ENCODE measurements at regions not wholly inside any gene's neighbourhood (a gene's known extent, or its start where the extent isn't known, plus 50 kb on each side); places are given as distances from the start of the nearest gene placed in this dataset.
"Not testable (repeated sequence)": the region's sequence is repeated elsewhere in the genome, so short reads cannot be mapped to it uniquely, and the experiment has no call there.

GRCh38 chr3:83226751-83227150, 1465.3 kb upstream of the GBE1 start:
- 80% methylated on average over 1 of the region's 3 CpGs for WGBS (ENCODE audit: insufficient coverage)
- CTCF ChIA-PET = no interaction called here

GRCh38 chr3:83224101-83224868, 1462.8 kb upstream of the GBE1 start:
- no peak for DNase-seq
- H3K36me3 ChIP-seq (ENCODE audit: control insufficient read depth in 4 of 4, insufficient read depth in 4 of 4, low read length in 3 of 4) = no peaks in the 10 kb centered on the region
- WGBS (ENCODE audit: insufficient coverage) = no CpG with 5 or more reads among the region's 5 CpGs
- POLR2A ChIA-PET = no interaction called here
- no peaks in the 10 kb centered on the region for H3K4me1 ChIP-seq (ENCODE audit: control extremely low read depth in 1 of 4, control insufficient read depth in 4 of 4, insufficient read depth in 4 of 4, low read length in 3 of 4)
- H3K27ac ChIP-seq (ENCODE audit: insufficient read depth in 1 of 2, low read depth in 1 of 2, low read length in 2 of 2, poor library complexity in 1 of 2, severe bottlenecking in 2 of 2) = no peak overlapping the region
- no peaks in the 10 kb centered on the region for H3K9me3 ChIP-seq (ENCODE audit: control extremely low read depth in 1 of 5, control insufficient read depth in 4 of 5, insufficient read depth in 2 of 5, low read depth in 1 of 5, low read length in 4 of 5)
- no peaks in the 10 kb centered on the region for H3K27me3 ChIP-seq (replicated peaks in 2 of 5; ENCODE audit: control insufficient read depth in 4 of 5, insufficient read depth in 5 of 5, low read length in 4 of 5)
- H3K4me3 ChIP-seq (ENCODE audit: control insufficient read depth in 1 of 7, extremely low read depth in 1 of 7, insufficient read depth in 4 of 7, low read depth in 2 of 7, low read length in 6 of 7) = no peak overlapping the region
- CTCF ChIA-PET = no interaction called here

More at GRCh38 chr3:83226751-83227150, 1465.3 kb upstream of the GBE1 start:
- Histone ChIP-seq H3K4me1 (ENCODE audit: control extremely low read depth in 1 of 4, control insufficient read depth in 4 of 4, insufficient read depth in 4 of 4, low read length in 3 of 4) (no peaks in the 10 kb centered on the region), H3K4me3 (ENCODE audit: control insufficient read depth in 1 of 7, extremely low read depth in 1 of 7, insufficient read depth in 4 of 7, low read depth in 2 of 7, low read length in 6 of 7) (no peak overlapping the region), H3K36me3 (ENCODE audit: control insufficient read depth in 4 of 4, insufficient read depth in 4 of 4, low read length in 3 of 4) (no peaks in the 10 kb centered on the region), H3K27ac (ENCODE audit: insufficient read depth in 1 of 2, low read depth in 1 of 2, low read length in 2 of 2, poor library complexity in 1 of 2, severe bottlenecking in 2 of 2) (no peak overlapping the region), H3K27me3 (replicated peaks in 2 of 5; ENCODE audit: control insufficient read depth in 4 of 5, insufficient read depth in 5 of 5, low read length in 4 of 5) (no peaks in the 10 kb centered on the region), H3K9me3 (ENCODE audit: control extremely low read depth in 1 of 5, control insufficient read depth in 4 of 5, insufficient read depth in 2 of 5, low read depth in 1 of 5, low read length in 4 of 5) (no peaks in the 10 kb centered on the region)
- POLR2A ChIA-PET = interaction anchor here (0.6 kb wide), 1 partner anchor 9 kb away, joined by 4 read pairs; no protein-coding TSS in a partner anchor
- DNase-seq = no peak

- no peaks in the 10 kb centered on the region for H3K9me3 ChIP-seq (ENCODE audit: control extremely low read depth in 1 of 5, control insufficient read depth in 4 of 5, insufficient read depth in 2 of 5, low read depth in 1 of 5, low read length in 4 of 5)
- CTCF ChIA-PET = no interaction called here
- no peaks in the 10 kb centered on the region for H3K27me3 ChIP-seq (replicated peaks in 2 of 5; ENCODE audit: control insufficient read depth in 4 of 5, insufficient read depth in 5 of 5, low read length in 4 of 5)
- H3K4me3 ChIP-seq (ENCODE audit: control insufficient read depth in 1 of 7, extremely low read depth in 1 of 7, insufficient read depth in 4 of 7, low read depth in 2 of 7, low read length in 6 of 7) = no peak overlapping the region
- DNase-seq = no peak
- H3K27ac ChIP-seq (ENCODE audit: insufficient read depth in 1 of 2, low read depth in 1 of 2, low read length in 2 of 2, poor library complexity in 1 of 2, severe bottlenecking in 2 of 2) = no peak overlapping the region
- POLR2A ChIA-PET = no interaction called here
- no peaks in the 10 kb centered on the region for H3K4me1 ChIP-seq (ENCODE audit: control extremely low read depth in 1 of 4, control insufficient read depth in 4 of 4, insufficient read depth in 4 of 4, low read length in 3 of 4)
- no peaks in the 10 kb centered on the region for H3K36me3 ChIP-seq (ENCODE audit: control insufficient read depth in 4 of 4, insufficient read depth in 4 of 4, low read length in 3 of 4)
- WGBS (ENCODE audit: insufficient coverage) = 97% methylated on average over 14 of the region's 14 CpGs
Measured at GRCh38 chr3:83218383-83219200, 1457.1 kb upstream of the GBE1 start.

DNA sequence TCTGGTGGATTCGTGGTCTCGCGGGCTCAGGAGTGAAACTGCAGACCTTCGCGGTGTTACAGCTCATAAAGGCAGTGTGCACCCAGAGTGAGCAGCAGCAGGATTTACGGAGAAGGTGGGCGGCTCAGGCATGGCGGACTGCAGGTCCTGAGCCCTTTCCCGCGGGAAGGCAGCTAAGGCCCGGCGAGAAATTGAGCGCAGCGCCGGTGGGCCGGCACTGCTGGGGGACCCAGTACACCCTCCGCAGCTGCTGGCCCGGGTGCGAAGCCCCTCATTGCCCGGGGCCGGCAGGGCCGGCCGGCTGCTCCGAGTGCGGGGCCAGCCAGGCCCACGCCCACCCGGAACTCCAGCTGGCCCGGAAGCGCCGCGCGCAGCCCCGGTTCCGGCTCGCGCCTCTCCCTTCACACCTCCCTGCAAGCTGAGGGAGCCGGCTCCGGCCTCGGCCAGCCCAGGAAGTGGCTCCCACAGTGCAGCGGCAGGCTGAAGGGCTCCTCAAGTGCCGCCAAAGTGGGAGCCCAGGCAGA, 1456.2 kb upstream of the GBE1 start:
- POLR2A ChIA-PET; H3K4me1 ChIP-seq (ENCODE audit: control extremely low read depth in 1 of 4, control insufficient read depth in 4 of 4, insufficient read depth in 4 of 4, low read length in 3 of 4); H3K27ac ChIP-seq (ENCODE audit: insufficient read depth in 1 of 2, low read depth in 1 of 2, low read length in 2 of 2, poor library complexity in 1 of 2, severe bottlenecking in 2 of 2); H3K4me3 ChIP-seq (ENCODE audit: control insufficient read depth in 1 of 7, extremely low read depth in 1 of 7, insufficient read depth in 4 of 7, low read depth in 2 of 7, low read length in 6 of 7); H3K27me3 ChIP-seq (replicated peaks in 2 of 5; ENCODE audit: control insufficient read depth in 4 of 5, insufficient read depth in 5 of 5, low read length in 4 of 5); CTCF ChIA-PET; DNase-seq; H3K9me3 ChIP-seq (ENCODE audit: control extremely low read depth in 1 of 5, control insufficient read depth in 4 of 5, insufficient read depth in 2 of 5, low read depth in 1 of 5, low read length in 4 of 5); H3K36me3 ChIP-seq (ENCODE audit: control insufficient read depth in 4 of 4, insufficient read depth in 4 of 4, low read length in 3 of 4): not testable (repeated sequence)
- WGBS (ENCODE audit: insufficient coverage) = 95% methylated on average over 35 of the region's 41 CpGs

GRCh38 chr3:83216919-83217594, 1455.6 kb upstream of the GBE1 start:
- Histone ChIP-seq H3K36me3 (ENCODE audit: control insufficient read depth in 4 of 4, insufficient read depth in 4 of 4, low read length in 3 of 4) (no peaks in the 10 kb centered on the region), H3K4me1 (ENCODE audit: control extremely low read depth in 1 of 4, control insufficient read depth in 4 of 4, insufficient read depth in 4 of 4, low read length in 3 of 4) (no peaks in the 10 kb centered on the region), H3K27me3 (replicated peaks in 2 of 5; ENCODE audit: control insufficient read depth in 4 of 5, insufficient read depth in 5 of 5, low read length in 4 of 5) (no peaks in the 10 kb centered on the region), H3K9me3 (ENCODE audit: control extremely low read depth in 1 of 5, control insufficient read depth in 4 of 5, insufficient read depth in 2 of 5, low read depth in 1 of 5, low read length in 4 of 5) (no peaks in the 10 kb centered on the region), H3K4me3 (ENCODE audit: control insufficient read depth in 1 of 7, extremely low read depth in 1 of 7, insufficient read depth in 4 of 7, low read depth in 2 of 7, low read length in 6 of 7) (no peak overlapping the region), H3K27ac (ENCODE audit: insufficient read depth in 1 of 2, low read depth in 1 of 2, low read length in 2 of 2, poor library complexity in 1 of 2, severe bottlenecking in 2 of 2) (no peak overlapping the region)
- 93% methylated on average over 23 of the region's 24 CpGs for WGBS (ENCODE audit: insufficient coverage)
- CTCF ChIA-PET = no interaction called here
- POLR2A ChIA-PET = no interaction called here
- no peak for DNase-seq

DNA sequence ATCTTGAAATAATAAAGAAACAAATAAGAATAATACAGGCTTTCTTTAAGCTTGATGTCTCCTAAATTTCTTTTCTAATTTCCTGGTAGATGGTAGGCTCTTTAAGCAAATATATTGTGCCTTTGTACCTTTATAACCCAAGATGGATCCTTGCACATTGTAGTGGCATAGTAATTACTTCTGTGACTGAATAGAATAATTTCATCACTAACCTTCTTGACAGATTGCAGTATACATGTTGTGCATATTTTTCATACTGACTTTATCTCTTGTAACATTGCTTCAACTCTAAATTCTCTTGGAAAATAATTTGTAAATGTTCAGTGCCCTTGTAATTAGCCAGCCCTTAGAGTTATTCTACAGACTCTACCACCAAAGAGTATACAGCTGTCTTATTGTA, 1433.8 kb upstream of the GBE1 start:
- Histone ChIP-seq H3K4me1 (ENCODE audit: control extremely low read depth in 1 of 4, control insufficient read depth in 4 of 4, insufficient read depth in 4 of 4, low read length in 3 of 4) (no peaks in the 10 kb centered on the region), H3K27ac (ENCODE audit: insufficient read depth in 1 of 2, low read depth in 1 of 2, low read length in 2 of 2, poor library complexity in 1 of 2, severe bottlenecking in 2 of 2) (no peak overlapping the region), H3K4me3 (ENCODE audit: control insufficient read depth in 1 of 7, extremely low read depth in 1 of 7, insufficient read depth in 4 of 7, low read depth in 2 of 7, low read length in 6 of 7) (no peak overlapping the region), H3K27me3 (replicated peaks in 2 of 5; ENCODE audit: control insufficient read depth in 4 of 5, insufficient read depth in 5 of 5, low read length in 4 of 5) (no peaks in the 10 kb centered on the region), H3K36me3 (ENCODE audit: control insufficient read depth in 4 of 4, insufficient read depth in 4 of 4, low read length in 3 of 4) (no peaks in the 10 kb centered on the region), H3K9me3 (ENCODE audit: control extremely low read depth in 1 of 5, control insufficient read depth in 4 of 5, insufficient read depth in 2 of 5, low read depth in 1 of 5, low read length in 4 of 5) (no peaks in the 10 kb centered on the region)
- no peak for DNase-seq
- ChIA-PET POLR2A (no interaction called here), CTCF (no interaction called here)

DNA sequence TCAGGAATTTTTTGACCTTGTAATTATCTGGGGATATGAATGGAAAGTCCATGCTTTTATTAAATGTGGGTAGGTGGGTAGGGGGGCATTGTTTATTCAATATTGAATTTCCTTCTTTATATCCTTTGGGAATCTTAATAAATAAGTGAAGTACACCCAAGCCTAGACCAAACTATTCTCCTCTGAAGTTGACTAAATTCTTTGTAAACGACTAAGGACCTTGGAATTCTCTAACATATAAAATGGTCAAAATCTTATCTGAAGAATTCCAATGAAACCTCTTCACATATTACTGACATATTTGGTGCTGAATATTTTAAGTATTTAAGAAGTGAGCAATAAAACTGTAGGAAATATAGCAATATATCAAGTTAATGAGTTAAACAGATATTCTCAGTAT, 1432.1 kb upstream of the GBE1 start:
- CTCF ChIA-PET = no interaction called here
- Histone ChIP-seq H3K27me3 (replicated peaks in 2 of 5; ENCODE audit: control insufficient read depth in 4 of 5, insufficient read depth in 5 of 5, low read length in 4 of 5) (no peaks in the 10 kb centered on the region), H3K27ac (ENCODE audit: insufficient read depth in 1 of 2, low read depth in 1 of 2, low read length in 2 of 2, poor library complexity in 1 of 2, severe bottlenecking in 2 of 2) (no peak overlapping the region), H3K36me3 (ENCODE audit: control insufficient read depth in 4 of 4, insufficient read depth in 4 of 4, low read length in 3 of 4) (no peaks in the 10 kb centered on the region), H3K9me3 (ENCODE audit: control extremely low read depth in 1 of 5, control insufficient read depth in 4 of 5, insufficient read depth in 2 of 5, low read depth in 1 of 5, low read length in 4 of 5) (no peaks in the 10 kb centered on the region), H3K4me3 (ENCODE audit: control insufficient read depth in 1 of 7, extremely low read depth in 1 of 7, insufficient read depth in 4 of 7, low read depth in 2 of 7, low read length in 6 of 7) (no peak overlapping the region), H3K4me1 (ENCODE audit: control extremely low read depth in 1 of 4, control insufficient read depth in 4 of 4, insufficient read depth in 4 of 4, low read length in 3 of 4) (no peaks in the 10 kb centered on the region)
- no peak for DNase-seq
- POLR2A ChIA-PET = no interaction called here
- WGBS (ENCODE audit: insufficient coverage) = no CpG with 5 or more reads among the region's 1 CpG

Data from common myeloid progenitor, CD34-positive (primary cell).